ENCODE measurements at regions not wholly inside any gene's neighbourhood (a gene's known extent, or its start where the extent isn't known, plus 50 kb on each side); places are given as distances from the start of the nearest gene placed in this dataset.
"Not testable (repeated sequence)": the region's sequence is repeated elsewhere in the genome, so short reads cannot be mapped to it uniquely, and the experiment has no call there.

- DNase-seq (ENCODE audit: low read depth in 2 of 2) = no peak
Observed at GRCh38 chr20:11511821-11512220, 405.9 kb upstream of the BTBD3 start.

- not testable (repeated sequence) for DNase-seq (ENCODE audit: low read depth in 2 of 2)
Observed at GRCh38 chr20:11513241-11513745, 404.4 kb upstream of the BTBD3 start.

- DNase-seq (ENCODE audit: low read depth in 2 of 2) = no peak
Observed at GRCh38 chr20:11516448-11516847, 401.2 kb upstream of the BTBD3 start.

- DNase-seq (ENCODE audit: low read depth in 2 of 2) = no peak
Observed at GRCh38 chr20:11520596-11520995, 397.1 kb upstream of the BTBD3 start.

- no peak for DNase-seq (ENCODE audit: low read depth in 2 of 2)
Observed at GRCh38 chr20:11521476-11522365, 396.0 kb upstream of the BTBD3 start.

GRCh38 chr20:11522366-11522741 lies 395.3 kb upstream of the BTBD3 start:
- DNase-seq (ENCODE audit: low read depth in 2 of 2) = no peak

- no peak for DNase-seq (ENCODE audit: low read depth in 2 of 2)
Observed at GRCh38 chr20:11529047-11529446, 388.6 kb upstream of the BTBD3 start.

- no peak for DNase-seq (ENCODE audit: low read depth in 2 of 2)
Observed at GRCh38 chr20:11537032-11537431, 380.7 kb upstream of the BTBD3 start.

- no peak for DNase-seq (ENCODE audit: low read depth in 2 of 2)
Observed at GRCh38 chr20:11539450-11539849, 378.2 kb upstream of the BTBD3 start.

- no peak for DNase-seq (ENCODE audit: low read depth in 2 of 2)
Observed at GRCh38 chr20:11540558-11540957, 377.1 kb upstream of the BTBD3 start.

- DNase-seq (ENCODE audit: low read depth in 2 of 2) = no peak
Observed at GRCh38 chr20:11542645-11543044, 375.0 kb upstream of the BTBD3 start.

GRCh38 chr20:11544029-11544678 lies 373.5 kb upstream of the BTBD3 start:
- no peak for DNase-seq (ENCODE audit: low read depth in 2 of 2)

GRCh38 chr20:11546939-11547338 lies 370.8 kb upstream of the BTBD3 start:
- DNase-seq (ENCODE audit: low read depth in 2 of 2) = no peak

- no peak for DNase-seq (ENCODE audit: low read depth in 2 of 2)
Observed at GRCh38 chr20:11549172-11550103, 368.3 kb upstream of the BTBD3 start.

GRCh38 chr20:11550657-11551338 lies 366.9 kb upstream of the BTBD3 start:
- DNase-seq (ENCODE audit: low read depth in 2 of 2) = no peak

- DNase-seq (ENCODE audit: low read depth in 2 of 2) = no peak
Observed at GRCh38 chr20:11551479-11551878, 366.2 kb upstream of the BTBD3 start.

- DNase-seq (ENCODE audit: low read depth in 2 of 2) = no peak
Observed at GRCh38 chr20:11553603-11554002, 364.1 kb upstream of the BTBD3 start.

GRCh38 chr20:11555510-11555909 lies 362.2 kb upstream of the BTBD3 start:
- DNase-seq (ENCODE audit: low read depth in 2 of 2) = no peak

- no peak for DNase-seq (ENCODE audit: low read depth in 2 of 2)
Observed at GRCh38 chr20:11556410-11556809, 361.3 kb upstream of the BTBD3 start.

GRCh38 chr20:11564491-11564890 lies 353.2 kb upstream of the BTBD3 start:
- DNase-seq (ENCODE audit: low read depth in 2 of 2) = no peak

GRCh38 chr20:11569163-11569562 lies 348.5 kb upstream of the BTBD3 start:
- DNase-seq (ENCODE audit: low read depth in 2 of 2) = no peak

All from stimulated activated CD4-positive, alpha-beta T cell treated with anti-CD3 and anti-CD28 coated beads, Interleukin-15, amount 100 ng/mL, for 48 hours (primary cell).